Sigmoid colon (tissue), 4 donors: ENCODE measurements at regions not wholly inside any gene's neighbourhood (a gene's known extent, or its start where the extent isn't known, plus 50 kb on each side); places are given as distances from the start of the nearest gene placed in this dataset.

ENCODE experiments used
- CTCF ChIP-seq, 4 experiments: fragments of 450-650 bp in 3 of 4; fragments of 200-600 bp in 1 of 4; IDR thresholded peaks; one replicate each; pipeline ENCODE4 v1.5.1; 2016 to 2019; ENCODE audit warnings: antibody characterized with exemption in 4 of 4, mild to moderate bottlenecking in 3 of 4, moderate library complexity in 2 of 4
- EP300 ChIP-seq, 4 donors: sonication (generic); formaldehyde crosslinking; IDR thresholded peaks; one replicate each; pipeline ENCODE4 v1.6.1; 2017; ENCODE audit warnings: antibody characterized with exemption in 4 of 4
- POLR2A ChIP-seq, 2 donors: fragments of 450-650 bp; IDR thresholded peaks; one replicate each; pipeline ENCODE4 v1.6.1; 2016; ENCODE audit warnings: antibody characterized with exemption in 2 of 2, mild to moderate bottlenecking in 2 of 2, moderate library complexity in 2 of 2

- no peak for TF ChIP-seq CTCF (IDR thresholded peaks at IDR 0.05)
- TF ChIP-seq POLR2A (IDR thresholded peaks at IDR 0.05), result no peak
- no peak for TF ChIP-seq EP300 (IDR thresholded peaks at IDR 0.05)
These were observed 101.4 kb upstream of the XYLT1 start for GRCh38 chr16:17572145-17572544.
